GM23338 (cell line): ENCODE measurements at regions not wholly inside any gene's neighbourhood (a gene's known extent, or its start where the extent isn't known, plus 50 kb on each side); places are given as distances from the start of the nearest gene placed in this dataset.

ENCODE experiments used
- ATAC-seq: fragments of 200-7000 bp; cut with Tn5 transposase; 3 replicates; pipeline ENCODE4 v1.9.1; 2020
- DNase-seq: peaks from one replicate; pipeline ENCODE4 v3.0.0-alpha.2; 2015; ENCODE audit warnings: low spot score
- H2AFZ ChIP-seq: fragments of 200-600 bp; sonication (generic); 2 replicates; pipeline ENCODE4 v1.8.0; 2016; ENCODE audit warnings: antibody characterized with exemption, mild to moderate bottlenecking, moderate library complexity
- H3F3A ChIP-seq: fragments of 200-600 bp; sonication (generic); replicated peaks from 2 replicates; pipeline ENCODE4 v1.8.0; 2017; ENCODE audit warnings: antibody characterized with exemption, mixed run types, low read depth
- H3K27ac ChIP-seq: fragments of 200-600 bp; sonication (generic); 2 replicates; pipeline ENCODE4 v1.6.1; 2016; ENCODE audit warnings: low read depth
- H3K27me3 ChIP-seq: fragments of 200-600 bp; sonication (generic); 2 replicates; pipeline ENCODE4 v1.8.0; 2016; ENCODE audit warnings: mild to moderate bottlenecking, mixed run types, moderate library complexity; ENCODE audit not compliant: insufficient read depth
- H3K36me3 ChIP-seq: fragments of 200-600 bp; sonication (generic); 2 replicates; pipeline ENCODE4 v1.8.0; 2016; ENCODE audit warnings: mild to moderate bottlenecking; ENCODE audit not compliant: insufficient read depth
- H3K4me1 ChIP-seq: fragments of 200-600 bp; sonication (generic); 2 replicates; pipeline ENCODE4 v1.8.0; 2016; ENCODE audit warnings: mild to moderate bottlenecking, moderate library complexity; ENCODE audit not compliant: insufficient read depth
- H3K4me2 ChIP-seq: fragments of 200-600 bp; sonication (generic); 2 replicates; pipeline ENCODE4 v1.7.1; 2017; ENCODE audit warnings: mixed run types
- H3K4me3 ChIP-seq: fragments of 200-600 bp; sonication (generic); 2 replicates; pipeline ENCODE4 v1.6.1; 2016; ENCODE audit warnings: mixed run types
- H3K79me2 ChIP-seq: fragments of 200-600 bp; sonication (generic); replicated peaks from 2 replicates; pipeline ENCODE4 v1.8.0; 2017; ENCODE audit warnings: mild to moderate bottlenecking; ENCODE audit not compliant: insufficient read depth
- H3K9me2 ChIP-seq: fragments of 200-600 bp; sonication (generic); 2 replicates; pipeline ENCODE4 v1.8.0; 2017; ENCODE audit not compliant: insufficient read depth
- H4K20me1 ChIP-seq: fragments of 200-600 bp; sonication (generic); replicated peaks from 2 replicates; pipeline ENCODE4 v1.8.0; 2017; ENCODE audit warnings: mild to moderate bottlenecking; ENCODE audit not compliant: insufficient read depth
- H3K27ac Mint-ChIP-seq: 2 replicates; pipeline ENCODE4 v1.8.0; 2020; ENCODE audit warnings: inconsistent platforms, mild to moderate bottlenecking, moderate library complexity, mixed read lengths
- H3K27me3 Mint-ChIP-seq: 3 replicates; pipeline ENCODE4 v1.8.0; 2022; ENCODE audit warnings: low read depth, mild to moderate bottlenecking, moderate library complexity, mixed read lengths, inconsistent platforms; ENCODE audit not compliant: insufficient read depth, poor library complexity
- H3K36me3 Mint-ChIP-seq: 3 replicates; pipeline ENCODE4 v1.8.0; 2021; ENCODE audit warnings: low read depth, mild to moderate bottlenecking, inconsistent platforms, moderate library complexity, mixed read lengths
- H3K4me1 Mint-ChIP-seq: 3 replicates; pipeline ENCODE4 v1.8.0; 2020; ENCODE audit warnings: mild to moderate bottlenecking, inconsistent platforms, mixed read lengths
- H3K4me3 Mint-ChIP-seq: 3 replicates; pipeline ENCODE4 v1.8.0; 2021; ENCODE audit warnings: moderate library complexity, mild to moderate bottlenecking, inconsistent platforms, mixed read lengths
- H3K9me3 Mint-ChIP-seq: 3 replicates; pipeline ENCODE4 v1.8.0; 2020; ENCODE audit warnings: moderate library complexity, mild to moderate bottlenecking, inconsistent platforms, mixed read lengths
- CREB1 ChIP-seq: fragments of 250-450 bp; sonication (Bioruptor Pico); IDR thresholded peaks from 2 replicates; pipeline ENCODE4 v1.5.0; 2020; ENCODE audit warnings: low read depth, mild to moderate bottlenecking, moderate library complexity
- EZH2 ChIP-seq: fragments of 200-600 bp; sonication (generic); IDR thresholded peaks from one replicate; pipeline ENCODE4 v1.8.0; 2017; ENCODE audit warnings: antibody characterized with exemption, mild to moderate bottlenecking, low read depth; ENCODE audit not compliant: unreplicated experiment
- EZH2phosphoT487 ChIP-seq: fragments of 200-600 bp; sonication (generic); IDR thresholded peaks from one replicate; pipeline ENCODE4 v1.8.1; 2018; ENCODE audit warnings: antibody characterized with exemption; ENCODE audit not compliant: unreplicated experiment
- JUNB ChIP-seq: IDR thresholded peaks from one replicate; pipeline ENCODE4 v1.6.1; 2016; ENCODE audit warnings: antibody characterized with exemption; ENCODE audit not compliant: unreplicated experiment
- NANOG ChIP-seq: IDR thresholded peaks from 2 replicates; pipeline ENCODE4 v1.6.1; 2016; ENCODE audit warnings: antibody characterized with exemption, borderline replicate concordance
- POLR2AphosphoS5 ChIP-seq: IDR thresholded peaks from 2 replicates; pipeline ENCODE4 v1.6.1; 2016; ENCODE audit warnings: antibody characterized with exemption, low read depth
- STAT1 ChIP-seq: IDR thresholded peaks from one replicate; pipeline ENCODE4 v1.6.1; 2016; ENCODE audit warnings: antibody characterized with exemption; ENCODE audit not compliant: unreplicated experiment
- ZNF114 ChIP-seq: fragments of 250-450 bp; sonication (Bioruptor Pico); IDR thresholded peaks from 2 replicates; pipeline ENCODE4 v1.5.0; 2020; ENCODE audit warnings: mild to moderate bottlenecking, moderate library complexity
- ZNF331 ChIP-seq: fragments of 250-450 bp; sonication (Bioruptor Pico); IDR thresholded peaks from 2 replicates; pipeline ENCODE4 v1.5.0; 2020; ENCODE audit warnings: low read depth, mild to moderate bottlenecking, moderate library complexity
- TF ChIP-seq, protein P1 (sequence below), 2 experiments: fragments of 200-600 bp in 1 of 2; sonication (generic) in 1 of 2; conservative IDR thresholded peaks; 2 replicates each; pipeline versions ENCODE4 v1.5.1 to v1.6.1; 2016 to 2017; ENCODE audit warnings: antibody characterized with exemption in 2 of 2, low read depth in 2 of 2, mild to moderate bottlenecking in 2 of 2, moderate library complexity in 1 of 2
- TF ChIP-seq, protein P2 (sequence below): fragments of 250-450 bp; sonication (Bioruptor Pico); IDR thresholded peaks from 2 replicates; pipeline ENCODE4 v1.5.0; 2020; ENCODE audit warnings: mild to moderate bottlenecking, moderate library complexity
- TF ChIP-seq, protein P3 (sequence below): IDR thresholded peaks from one replicate; pipeline ENCODE4 v1.6.1; 2018; ENCODE audit warnings: antibody characterized with exemption; ENCODE audit not compliant: unreplicated experiment
- TF ChIP-seq, protein P4 (sequence below): IDR thresholded peaks from 2 replicates; pipeline ENCODE4 v1.6.1; 2016; ENCODE audit warnings: antibody characterized with exemption

DNA sequence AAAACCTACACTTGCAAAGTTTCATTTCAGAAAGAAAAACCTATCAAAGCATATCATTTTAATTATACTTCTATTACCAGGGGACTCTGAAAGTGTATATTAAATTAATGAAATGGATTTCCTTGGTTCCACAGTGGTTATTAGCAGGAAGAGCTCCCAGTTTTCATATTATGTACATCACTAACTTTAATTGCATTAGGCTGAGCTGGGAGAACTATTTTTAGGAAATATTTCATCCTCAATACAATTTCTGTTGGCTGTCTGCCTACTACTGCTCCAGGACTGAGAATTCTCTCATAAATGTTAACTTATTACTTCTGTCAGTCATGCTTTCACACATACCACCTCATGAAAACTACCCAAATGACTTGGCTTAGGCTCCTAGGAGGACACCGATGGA lies 301.4 kb downstream of the CMPK2 start:
- Histone ChIP-seq H2AFZ (no peak overlapping the region), H3K27me3 (no peaks in the 10 kb centered on the region), H3K36me3 (no peaks in the 10 kb centered on the region), H3K4me1 (no peaks in the 10 kb centered on the region), H3K27ac (no peak overlapping the region), H3K4me3 (no peak overlapping the region), H3K9me2 (no peaks in the 10 kb centered on the region), H4K20me1 (no peaks in the 10 kb centered on the region), H3K4me2 (no peak overlapping the region), H3F3A (no peaks in the 10 kb centered on the region), H3K79me2 (no peaks in the 10 kb centered on the region)
- Mint-ChIP-seq H3K4me1 (no peaks in the 10 kb centered on the region; the same call in 2 of the 3 replicates), H3K27ac (no peak overlapping the region), H3K27me3 (peaks cover 2% of the 10 kb centered on the region), H3K9me3 (peaks cover 44% of the 10 kb centered on the region), H3K36me3 (no peaks in the 10 kb centered on the region), H3K4me3 (no peak overlapping the region)
- DNase-seq (no peak), ATAC-seq (no peak)
- TF ChIP-seq ZNF114 (no peak), NANOG (no peak), ZNF331 (CRISPR knock-in tag) (no peak), POLR2AphosphoS5 (no peak), EZH2phosphoT487 (no peak), JUNB (no peak), EZH2 (no peak), STAT1 (no peak), CREB1 (CRISPR knock-in tag) (no peak)
- TF ChIP-seq, protein P1, sequence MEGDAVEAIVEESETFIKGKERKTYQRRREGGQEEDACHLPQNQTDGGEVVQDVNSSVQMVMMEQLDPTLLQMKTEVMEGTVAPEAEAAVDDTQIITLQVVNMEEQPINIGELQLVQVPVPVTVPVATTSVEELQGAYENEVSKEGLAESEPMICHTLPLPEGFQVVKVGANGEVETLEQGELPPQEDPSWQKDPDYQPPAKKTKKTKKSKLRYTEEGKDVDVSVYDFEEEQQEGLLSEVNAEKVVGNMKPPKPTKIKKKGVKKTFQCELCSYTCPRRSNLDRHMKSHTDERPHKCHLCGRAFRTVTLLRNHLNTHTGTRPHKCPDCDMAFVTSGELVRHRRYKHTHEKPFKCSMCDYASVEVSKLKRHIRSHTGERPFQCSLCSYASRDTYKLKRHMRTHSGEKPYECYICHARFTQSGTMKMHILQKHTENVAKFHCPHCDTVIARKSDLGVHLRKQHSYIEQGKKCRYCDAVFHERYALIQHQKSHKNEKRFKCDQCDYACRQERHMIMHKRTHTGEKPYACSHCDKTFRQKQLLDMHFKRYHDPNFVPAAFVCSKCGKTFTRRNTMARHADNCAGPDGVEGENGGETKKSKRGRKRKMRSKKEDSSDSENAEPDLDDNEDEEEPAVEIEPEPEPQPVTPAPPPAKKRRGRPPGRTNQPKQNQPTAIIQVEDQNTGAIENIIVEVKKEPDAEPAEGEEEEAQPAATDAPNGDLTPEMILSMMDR (conservative IDR thresholded peaks at IDR 0.05; ENCODE audit: low read depth in 2 of 2), result no peak
- TF ChIP-seq, protein P2, sequence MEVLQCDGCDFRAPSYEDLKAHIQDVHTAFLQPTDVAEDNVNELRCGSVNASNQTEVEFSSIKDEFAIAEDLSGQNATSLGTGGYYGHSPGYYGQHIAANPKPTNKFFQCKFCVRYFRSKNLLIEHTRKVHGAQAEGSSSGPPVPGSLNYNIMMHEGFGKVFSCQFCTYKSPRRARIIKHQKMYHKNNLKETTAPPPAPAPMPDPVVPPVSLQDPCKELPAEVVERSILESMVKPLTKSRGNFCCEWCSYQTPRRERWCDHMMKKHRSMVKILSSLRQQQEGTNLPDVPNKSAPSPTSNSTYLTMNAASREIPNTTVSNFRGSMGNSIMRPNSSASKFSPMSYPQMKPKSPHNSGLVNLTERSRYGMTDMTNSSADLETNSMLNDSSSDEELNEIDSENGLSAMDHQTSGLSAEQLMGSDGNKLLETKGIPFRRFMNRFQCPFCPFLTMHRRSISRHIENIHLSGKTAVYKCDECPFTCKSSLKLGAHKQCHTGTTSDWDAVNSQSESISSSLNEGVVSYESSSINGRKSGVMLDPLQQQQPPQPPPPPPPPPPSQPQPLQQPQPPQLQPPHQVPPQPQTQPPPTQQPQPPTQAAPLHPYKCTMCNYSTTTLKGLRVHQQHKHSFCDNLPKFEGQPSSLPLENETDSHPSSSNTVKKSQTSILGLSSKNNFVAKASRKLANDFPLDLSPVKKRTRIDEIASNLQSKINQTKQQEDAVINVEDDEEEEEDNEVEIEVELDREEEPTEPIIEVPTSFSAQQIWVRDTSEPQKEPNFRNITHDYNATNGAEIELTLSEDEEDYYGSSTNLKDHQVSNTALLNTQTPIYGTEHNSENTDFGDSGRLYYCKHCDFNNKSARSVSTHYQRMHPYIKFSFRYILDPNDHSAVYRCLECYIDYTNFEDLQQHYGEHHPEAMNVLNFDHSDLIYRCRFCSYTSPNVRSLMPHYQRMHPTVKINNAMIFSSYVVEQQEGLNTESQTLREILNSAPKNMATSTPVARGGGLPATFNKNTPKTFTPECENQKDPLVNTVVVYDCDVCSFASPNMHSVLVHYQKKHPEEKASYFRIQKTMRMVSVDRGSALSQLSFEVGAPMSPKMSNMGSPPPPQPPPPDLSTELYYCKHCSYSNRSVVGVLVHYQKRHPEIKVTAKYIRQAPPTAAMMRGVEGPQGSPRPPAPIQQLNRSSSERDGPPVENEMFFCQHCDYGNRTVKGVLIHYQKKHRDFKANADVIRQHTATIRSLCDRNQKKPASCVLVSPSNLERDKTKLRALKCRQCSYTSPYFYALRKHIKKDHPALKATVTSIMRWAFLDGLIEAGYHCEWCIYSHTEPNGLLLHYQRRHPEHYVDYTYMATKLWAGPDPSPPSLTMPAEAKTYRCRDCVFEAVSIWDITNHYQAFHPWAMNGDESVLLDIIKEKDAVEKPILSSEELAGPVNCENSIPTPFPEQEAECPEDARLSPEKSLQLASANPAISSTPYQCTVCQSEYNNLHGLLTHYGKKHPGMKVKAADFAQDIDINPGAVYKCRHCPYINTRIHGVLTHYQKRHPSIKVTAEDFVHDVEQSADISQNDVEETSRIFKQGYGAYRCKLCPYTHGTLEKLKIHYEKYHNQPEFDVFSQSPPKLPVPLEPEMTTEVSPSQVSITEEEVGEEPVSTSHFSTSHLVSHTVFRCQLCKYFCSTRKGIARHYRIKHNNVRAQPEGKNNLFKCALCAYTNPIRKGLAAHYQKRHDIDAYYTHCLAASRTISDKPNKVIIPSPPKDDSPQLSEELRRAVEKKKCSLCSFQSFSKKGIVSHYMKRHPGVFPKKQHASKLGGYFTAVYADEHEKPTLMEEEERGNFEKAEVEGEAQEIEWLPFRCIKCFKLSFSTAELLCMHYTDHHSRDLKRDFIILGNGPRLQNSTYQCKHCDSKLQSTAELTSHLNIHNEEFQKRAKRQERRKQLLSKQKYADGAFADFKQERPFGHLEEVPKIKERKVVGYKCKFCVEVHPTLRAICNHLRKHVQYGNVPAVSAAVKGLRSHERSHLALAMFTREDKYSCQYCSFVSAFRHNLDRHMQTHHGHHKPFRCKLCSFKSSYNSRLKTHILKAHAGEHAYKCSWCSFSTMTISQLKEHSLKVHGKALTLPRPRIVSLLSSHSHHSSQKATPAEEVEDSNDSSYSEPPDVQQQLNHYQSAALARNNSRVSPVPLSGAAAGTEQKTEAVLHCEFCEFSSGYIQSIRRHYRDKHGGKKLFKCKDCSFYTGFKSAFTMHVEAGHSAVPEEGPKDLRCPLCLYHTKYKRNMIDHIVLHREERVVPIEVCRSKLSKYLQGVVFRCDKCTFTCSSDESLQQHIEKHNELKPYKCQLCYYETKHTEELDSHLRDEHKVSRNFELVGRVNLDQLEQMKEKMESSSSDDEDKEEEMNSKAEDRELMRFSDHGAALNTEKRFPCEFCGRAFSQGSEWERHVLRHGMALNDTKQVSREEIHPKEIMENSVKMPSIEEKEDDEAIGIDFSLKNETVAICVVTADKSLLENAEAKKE (CRISPR knock-in tag), result no peak
- TF ChIP-seq, protein P3, sequence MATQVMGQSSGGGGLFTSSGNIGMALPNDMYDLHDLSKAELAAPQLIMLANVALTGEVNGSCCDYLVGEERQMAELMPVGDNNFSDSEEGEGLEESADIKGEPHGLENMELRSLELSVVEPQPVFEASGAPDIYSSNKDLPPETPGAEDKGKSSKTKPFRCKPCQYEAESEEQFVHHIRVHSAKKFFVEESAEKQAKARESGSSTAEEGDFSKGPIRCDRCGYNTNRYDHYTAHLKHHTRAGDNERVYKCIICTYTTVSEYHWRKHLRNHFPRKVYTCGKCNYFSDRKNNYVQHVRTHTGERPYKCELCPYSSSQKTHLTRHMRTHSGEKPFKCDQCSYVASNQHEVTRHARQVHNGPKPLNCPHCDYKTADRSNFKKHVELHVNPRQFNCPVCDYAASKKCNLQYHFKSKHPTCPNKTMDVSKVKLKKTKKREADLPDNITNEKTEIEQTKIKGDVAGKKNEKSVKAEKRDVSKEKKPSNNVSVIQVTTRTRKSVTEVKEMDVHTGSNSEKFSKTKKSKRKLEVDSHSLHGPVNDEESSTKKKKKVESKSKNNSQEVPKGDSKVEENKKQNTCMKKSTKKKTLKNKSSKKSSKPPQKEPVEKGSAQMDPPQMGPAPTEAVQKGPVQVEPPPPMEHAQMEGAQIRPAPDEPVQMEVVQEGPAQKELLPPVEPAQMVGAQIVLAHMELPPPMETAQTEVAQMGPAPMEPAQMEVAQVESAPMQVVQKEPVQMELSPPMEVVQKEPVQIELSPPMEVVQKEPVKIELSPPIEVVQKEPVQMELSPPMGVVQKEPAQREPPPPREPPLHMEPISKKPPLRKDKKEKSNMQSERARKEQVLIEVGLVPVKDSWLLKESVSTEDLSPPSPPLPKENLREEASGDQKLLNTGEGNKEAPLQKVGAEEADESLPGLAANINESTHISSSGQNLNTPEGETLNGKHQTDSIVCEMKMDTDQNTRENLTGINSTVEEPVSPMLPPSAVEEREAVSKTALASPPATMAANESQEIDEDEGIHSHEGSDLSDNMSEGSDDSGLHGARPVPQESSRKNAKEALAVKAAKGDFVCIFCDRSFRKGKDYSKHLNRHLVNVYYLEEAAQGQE, result no peak
- TF ChIP-seq, protein P4, sequence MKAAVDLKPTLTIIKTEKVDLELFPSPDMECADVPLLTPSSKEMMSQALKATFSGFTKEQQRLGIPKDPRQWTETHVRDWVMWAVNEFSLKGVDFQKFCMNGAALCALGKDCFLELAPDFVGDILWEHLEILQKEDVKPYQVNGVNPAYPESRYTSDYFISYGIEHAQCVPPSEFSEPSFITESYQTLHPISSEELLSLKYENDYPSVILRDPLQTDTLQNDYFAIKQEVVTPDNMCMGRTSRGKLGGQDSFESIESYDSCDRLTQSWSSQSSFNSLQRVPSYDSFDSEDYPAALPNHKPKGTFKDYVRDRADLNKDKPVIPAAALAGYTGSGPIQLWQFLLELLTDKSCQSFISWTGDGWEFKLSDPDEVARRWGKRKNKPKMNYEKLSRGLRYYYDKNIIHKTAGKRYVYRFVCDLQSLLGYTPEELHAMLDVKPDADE, result no peak
